ENCODE measurements at regions not wholly inside any gene's neighbourhood (a gene's known extent, or its start where the extent isn't known, plus 50 kb on each side); places are given as distances from the start of the nearest gene placed in this dataset.

DNA sequence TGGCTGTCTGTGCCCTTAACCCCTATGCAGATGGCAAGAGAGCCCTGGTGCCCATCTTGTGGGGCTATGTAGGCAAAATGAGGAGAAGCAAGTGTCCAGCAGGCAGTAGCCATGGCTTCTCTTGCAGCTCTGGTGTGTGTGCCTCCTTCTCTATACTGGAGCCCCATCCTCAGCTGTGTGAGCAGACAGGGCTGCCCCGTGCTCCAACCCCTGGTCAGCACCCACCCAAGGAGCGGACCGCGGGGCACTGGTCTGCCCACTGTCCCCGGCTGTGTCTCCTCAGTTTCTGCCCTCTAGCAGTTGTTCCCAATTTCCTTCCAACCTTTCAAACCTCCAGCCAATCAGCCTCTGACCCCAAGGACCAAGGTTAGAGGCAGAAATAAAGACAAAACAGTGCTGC is 134.9 kb upstream of the GLI2 start (continued):
- no peak for TF ChIP-seq RFX1 (IDR thresholded peaks at IDR 0.05)
- TF ChIP-seq, protein P1, sequence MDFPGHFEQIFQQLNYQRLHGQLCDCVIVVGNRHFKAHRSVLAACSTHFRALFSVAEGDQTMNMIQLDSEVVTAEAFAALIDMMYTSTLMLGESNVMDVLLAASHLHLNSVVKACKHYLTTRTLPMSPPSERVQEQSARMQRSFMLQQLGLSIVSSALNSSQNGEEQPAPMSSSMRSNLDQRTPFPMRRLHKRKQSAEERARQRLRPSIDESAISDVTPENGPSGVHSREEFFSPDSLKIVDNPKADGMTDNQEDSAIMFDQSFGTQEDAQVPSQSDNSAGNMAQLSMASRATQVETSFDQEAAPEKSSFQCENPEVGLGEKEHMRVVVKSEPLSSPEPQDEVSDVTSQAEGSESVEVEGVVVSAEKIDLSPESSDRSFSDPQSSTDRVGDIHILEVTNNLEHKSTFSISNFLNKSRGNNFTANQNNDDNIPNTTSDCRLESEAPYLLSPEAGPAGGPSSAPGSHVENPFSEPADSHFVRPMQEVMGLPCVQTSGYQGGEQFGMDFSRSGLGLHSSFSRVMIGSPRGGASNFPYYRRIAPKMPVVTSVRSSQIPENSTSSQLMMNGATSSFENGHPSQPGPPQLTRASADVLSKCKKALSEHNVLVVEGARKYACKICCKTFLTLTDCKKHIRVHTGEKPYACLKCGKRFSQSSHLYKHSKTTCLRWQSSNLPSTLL (IDR thresholded peaks at IDR 0.05) = no peak
- TF ChIP-seq ZNF175 (CRISPR knock-in tag; IDR thresholded peaks at IDR 0.05; ENCODE audit: low read depth) = no peak

DNA sequence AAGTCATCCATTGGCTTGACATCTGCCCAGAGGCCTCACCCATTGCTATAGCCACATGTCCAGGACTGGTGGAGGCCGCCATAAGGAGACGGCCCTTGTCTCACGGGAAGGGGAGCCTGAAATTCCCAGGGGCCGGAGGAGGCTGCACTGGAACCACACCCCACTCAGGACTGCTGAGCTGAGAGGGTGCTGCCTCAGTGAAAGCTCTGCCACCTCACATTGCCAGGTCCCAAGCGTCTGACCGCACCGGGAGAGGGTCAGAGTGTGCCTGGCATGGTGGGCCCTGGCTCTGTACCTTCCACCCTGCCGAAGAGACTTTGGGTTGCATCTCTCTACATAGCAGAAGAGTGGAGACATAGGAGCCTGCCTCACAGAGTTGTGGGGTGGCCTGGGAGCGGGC is 134.1 kb upstream of the GLI2 start:
- FAIRE-seq (no peak), ATAC-seq (no peak), DNase-seq (ENCODE audit: extremely low read depth in 1 of 4, low spot score in 3 of 4) (no peak)
- H3K4me2 ChIP-seq (ENCODE audit: insufficient read depth, low read length) = no peak overlapping the region
- intact Hi-C loops (cut with micrococcal nuclease) (no loop called here), in situ Hi-C loops (cut with MboI) (no loop called here)
- ChIA-PET POLR2A (interaction anchor here (1.1 kb wide), 1 partner anchor 10 kb away, joined by 3 read pairs; no protein-coding TSS in a partner anchor), CTCF (ENCODE audit: low intra/inter-chr PET ratio) (no interaction called here)
- no peak overlapping the region for H3K4me3 ChIP-seq
- H3K27me3 ChIP-seq (ENCODE audit: control insufficient read depth in 2 of 2, insufficient read depth in 2 of 2, low read length in 2 of 2) = peaks cover 10 to 83% of the 10 kb centered on the region in 2 experiments; a peak in 3 of 5 replicates
- H3K4me1 ChIP-seq (replicated peaks in 1 of 2; ENCODE audit: control insufficient read depth in 2 of 2, insufficient read depth in 2 of 2, low read length in 2 of 2) = no peaks in the 10 kb centered on the region
- H2AFZ ChIP-seq (ENCODE audit: low read depth, low read length) = no peak overlapping the region
- H3K27ac ChIP-seq (ENCODE audit: extremely low read depth, low read depth, low read length) = no peak overlapping the region
- no peak overlapping the region for H3K9ac ChIP-seq (ENCODE audit: insufficient read depth in 1 of 2, low read depth in 2 of 2, low read length in 2 of 2)
- WGBS (ENCODE audit: insufficient coverage, low coverage, missing lambda C conversion rate) = 0% methylated on average over 9 of the region's 9 CpGs
- TF ChIP-seq ZNF384 (IDR thresholded peaks at IDR 0.05; ENCODE audit: low read depth, low read length) (no peak), ATF7 (IDR thresholded peaks at IDR 0.05) (no peak), TCF3 (CRISPR knock-in tag; IDR thresholded peaks at IDR 0.05) (no peak), SMC3 (conservative IDR thresholded peaks at IDR 0.05; ENCODE audit: insufficient read depth, low read depth, low read length) (no peak)
- TF ChIP-seq, protein P2, sequence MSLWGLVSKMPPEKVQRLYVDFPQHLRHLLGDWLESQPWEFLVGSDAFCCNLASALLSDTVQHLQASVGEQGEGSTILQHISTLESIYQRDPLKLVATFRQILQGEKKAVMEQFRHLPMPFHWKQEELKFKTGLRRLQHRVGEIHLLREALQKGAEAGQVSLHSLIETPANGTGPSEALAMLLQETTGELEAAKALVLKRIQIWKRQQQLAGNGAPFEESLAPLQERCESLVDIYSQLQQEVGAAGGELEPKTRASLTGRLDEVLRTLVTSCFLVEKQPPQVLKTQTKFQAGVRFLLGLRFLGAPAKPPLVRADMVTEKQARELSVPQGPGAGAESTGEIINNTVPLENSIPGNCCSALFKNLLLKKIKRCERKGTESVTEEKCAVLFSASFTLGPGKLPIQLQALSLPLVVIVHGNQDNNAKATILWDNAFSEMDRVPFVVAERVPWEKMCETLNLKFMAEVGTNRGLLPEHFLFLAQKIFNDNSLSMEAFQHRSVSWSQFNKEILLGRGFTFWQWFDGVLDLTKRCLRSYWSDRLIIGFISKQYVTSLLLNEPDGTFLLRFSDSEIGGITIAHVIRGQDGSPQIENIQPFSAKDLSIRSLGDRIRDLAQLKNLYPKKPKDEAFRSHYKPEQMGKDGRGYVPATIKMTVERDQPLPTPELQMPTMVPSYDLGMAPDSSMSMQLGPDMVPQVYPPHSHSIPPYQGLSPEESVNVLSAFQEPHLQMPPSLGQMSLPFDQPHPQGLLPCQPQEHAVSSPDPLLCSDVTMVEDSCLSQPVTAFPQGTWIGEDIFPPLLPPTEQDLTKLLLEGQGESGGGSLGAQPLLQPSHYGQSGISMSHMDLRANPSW (CRISPR knock-in tag; IDR thresholded peaks at IDR 0.05) = no peak
- TF ChIP-seq, protein P3, sequence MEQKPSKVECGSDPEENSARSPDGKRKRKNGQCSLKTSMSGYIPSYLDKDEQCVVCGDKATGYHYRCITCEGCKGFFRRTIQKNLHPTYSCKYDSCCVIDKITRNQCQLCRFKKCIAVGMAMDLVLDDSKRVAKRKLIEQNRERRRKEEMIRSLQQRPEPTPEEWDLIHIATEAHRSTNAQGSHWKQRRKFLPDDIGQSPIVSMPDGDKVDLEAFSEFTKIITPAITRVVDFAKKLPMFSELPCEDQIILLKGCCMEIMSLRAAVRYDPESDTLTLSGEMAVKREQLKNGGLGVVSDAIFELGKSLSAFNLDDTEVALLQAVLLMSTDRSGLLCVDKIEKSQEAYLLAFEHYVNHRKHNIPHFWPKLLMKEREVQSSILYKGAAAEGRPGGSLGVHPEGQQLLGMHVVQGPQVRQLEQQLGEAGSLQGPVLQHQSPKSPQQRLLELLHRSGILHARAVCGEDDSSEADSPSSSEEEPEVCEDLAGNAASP (IDR thresholded peaks at IDR 0.05) = no peak
- TF ChIP-seq, protein P4, sequence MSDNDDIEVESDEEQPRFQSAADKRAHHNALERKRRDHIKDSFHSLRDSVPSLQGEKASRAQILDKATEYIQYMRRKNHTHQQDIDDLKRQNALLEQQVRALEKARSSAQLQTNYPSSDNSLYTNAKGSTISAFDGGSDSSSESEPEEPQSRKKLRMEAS (CRISPR knock-in tag; IDR thresholded peaks at IDR 0.05) = no peak
- H4K20me1 ChIP-seq (replicated peaks; ENCODE audit: control insufficient read depth, insufficient read depth, low read length) = no peaks in the 10 kb centered on the region
- H3K36me3 ChIP-seq (ENCODE audit: control insufficient read depth, insufficient read depth, low read length) = no peaks in the 10 kb centered on the region
- no peaks in the 10 kb centered on the region for H3K79me2 ChIP-seq (ENCODE audit: control insufficient read depth, insufficient read depth, low read length)
- no peaks in the 10 kb centered on the region for H3K9me1 ChIP-seq (ENCODE audit: control insufficient read depth, insufficient read depth, low read length)
- no peaks in the 10 kb centered on the region for H3K9me3 ChIP-seq (replicated peaks; ENCODE audit: control insufficient read depth, insufficient read depth, low read depth, low read length)
- BruUV-seq (replicated peaks) = no TSS peak
